ENCODE measurements at regions not wholly inside any gene's neighbourhood (a gene's known extent, or its start where the extent isn't known, plus 50 kb on each side); places are given as distances from the start of the nearest gene placed in this dataset.
"Not testable (repeated sequence)": the region's sequence is repeated elsewhere in the genome, so short reads cannot be mapped to it uniquely, and the experiment has no call there.

DNA sequence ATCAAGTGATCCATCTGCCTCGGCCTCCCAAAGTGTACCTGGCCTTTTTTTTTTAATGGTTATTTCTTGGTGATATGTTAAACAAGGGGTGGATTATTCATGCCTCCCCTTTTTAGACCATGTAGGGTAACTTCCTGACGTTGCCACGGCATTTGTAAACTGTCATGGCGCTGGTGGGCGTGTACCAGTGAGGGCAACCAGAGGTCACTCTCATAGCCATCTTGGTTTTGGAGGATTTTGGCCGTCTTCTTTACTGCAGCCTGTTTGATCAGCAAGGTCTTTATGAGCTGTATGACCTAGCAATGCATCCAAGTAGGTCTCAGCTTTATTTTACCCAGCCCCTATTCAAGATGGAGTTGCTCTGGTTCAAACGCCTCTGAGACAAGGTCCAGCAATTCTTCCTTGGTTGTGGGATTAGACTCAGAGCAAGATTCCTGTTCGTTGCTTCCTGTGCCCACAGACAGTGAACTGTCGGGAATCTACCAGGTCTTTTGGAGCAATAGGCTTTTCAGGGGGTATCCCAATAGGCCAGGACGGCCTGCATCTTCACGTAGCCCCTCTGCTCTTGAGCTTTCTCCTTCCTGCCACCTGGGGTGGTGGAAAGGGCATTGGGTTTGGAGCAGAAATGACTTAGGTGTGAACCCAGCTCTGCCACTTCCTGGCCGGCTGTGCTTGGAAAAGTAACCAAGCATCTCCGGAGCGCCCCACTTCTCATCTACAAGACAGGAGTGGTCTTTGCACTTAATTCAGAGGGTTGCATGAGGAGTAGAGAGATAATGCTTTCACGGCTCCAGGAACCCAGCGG, 52.9 kb upstream of the SEC14L1 start:
- no peak for DNase-seq

DNA sequence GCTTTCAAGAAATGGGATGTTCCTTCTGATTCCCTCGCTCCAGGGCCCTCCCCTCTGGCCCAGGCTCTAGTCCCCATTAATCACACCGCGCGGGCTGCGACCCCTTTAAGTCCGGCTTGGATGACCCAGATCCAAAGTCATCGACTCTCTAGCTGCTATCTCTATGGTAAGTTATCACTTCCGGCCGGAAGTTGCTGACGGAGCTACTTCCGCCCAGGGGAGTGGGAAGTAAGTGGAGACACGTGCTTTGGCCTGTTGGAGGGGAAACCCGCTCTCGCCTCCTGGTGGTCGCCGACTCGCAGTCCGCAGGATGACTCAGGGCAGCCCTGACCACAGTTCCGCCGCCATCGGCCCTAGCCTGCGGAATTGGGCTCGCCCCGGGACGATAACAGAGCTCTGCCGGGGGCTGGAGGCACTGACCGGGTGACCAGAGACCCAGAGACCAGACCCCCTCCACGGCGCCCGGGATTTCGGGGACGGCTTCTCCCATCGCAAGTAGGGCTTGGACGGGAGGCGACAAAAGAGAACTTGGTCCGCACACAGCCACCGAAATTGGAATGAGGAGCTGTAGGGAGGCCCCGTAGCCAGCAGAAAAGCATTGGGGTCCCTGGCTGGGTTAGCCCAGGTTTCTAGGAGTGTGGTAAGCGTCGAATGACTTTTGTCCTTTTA, 52.2 kb upstream of the SEC14L1 start:
- DNase-seq, result peak; percentile 88

DNA sequence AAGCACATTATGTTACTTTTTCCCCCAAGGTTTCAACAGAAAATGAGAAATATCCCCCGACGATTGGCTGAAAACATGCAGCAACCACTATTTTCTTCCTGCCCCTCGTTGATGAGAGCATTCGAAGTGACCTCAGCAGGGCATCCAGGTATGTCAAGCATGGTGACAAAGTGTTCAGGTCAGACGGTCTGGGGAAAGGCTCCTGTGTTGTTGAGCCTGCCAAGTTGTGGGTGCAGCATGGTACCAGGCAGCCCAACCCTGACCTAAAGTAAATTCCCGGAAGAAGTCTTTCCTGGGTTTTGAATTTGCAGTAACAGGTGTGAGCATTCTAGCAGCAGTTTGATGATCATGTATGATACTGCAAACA, 51.7 kb upstream of the SEC14L1 start:
- DNase-seq, result no peak

DNA sequence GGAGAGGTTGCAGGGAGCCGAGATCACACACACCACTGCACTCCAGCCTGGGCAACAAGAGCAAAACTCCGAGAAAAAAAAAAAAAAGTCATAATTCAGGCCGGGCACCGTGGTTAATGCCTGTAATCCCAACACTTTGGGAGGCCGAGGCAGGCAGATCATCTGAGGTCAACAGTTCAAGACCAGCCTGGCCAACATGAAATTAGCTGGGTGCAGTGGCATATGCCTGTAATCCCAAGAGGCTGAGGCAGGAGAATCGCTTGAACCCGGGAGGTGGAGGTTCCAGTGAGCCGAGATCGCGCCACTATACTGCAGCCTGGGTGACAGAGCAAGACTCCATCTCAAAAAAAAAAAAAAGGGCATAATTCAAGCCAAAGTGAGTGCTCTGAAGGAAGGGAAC, 50.8 kb upstream of the SEC14L1 start:
- not testable (repeated sequence) for DNase-seq

DNA sequence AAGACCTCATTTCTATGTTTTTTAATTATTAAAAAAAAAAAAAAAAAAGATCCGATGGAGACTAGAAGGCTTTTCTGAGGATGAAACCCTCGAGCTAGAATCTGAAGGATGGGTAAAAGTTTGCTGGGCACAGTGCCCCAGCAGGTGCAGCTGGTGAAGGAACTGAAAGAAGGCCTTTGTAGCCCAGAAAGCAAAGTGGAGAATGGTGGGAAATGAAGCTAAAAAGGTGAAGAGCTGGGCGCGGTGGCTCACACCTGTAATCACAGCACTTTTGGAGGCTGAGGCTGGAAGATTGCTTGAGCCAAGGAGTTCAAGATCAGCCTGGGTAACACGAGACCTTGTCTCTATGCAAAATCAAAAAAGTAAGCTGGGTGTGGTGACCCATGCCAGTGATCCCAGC, 50.3 kb upstream of the SEC14L1 start:
- DNase-seq, result no peak

All from NCI-H2081 treated with DMSO at 0.1 percent for 48 hours (cell line).